HL-60 (cell line): ENCODE measurements at regions not wholly inside any gene's neighbourhood (a gene's known extent, or its start where the extent isn't known, plus 50 kb on each side); places are given as distances from the start of the nearest gene placed in this dataset.

Experiments used
- CTCF ChIP-seq: IDR thresholded peaks from one replicate; pipeline ENCODE4 v1.5.1; 2011; ENCODE audit warnings: low read length, control low read depth, inconsistent platforms; ENCODE audit not compliant: insufficient read depth
- GABPA ChIP-seq: IDR thresholded peaks from 2 replicates; pipeline ENCODE4 v1.6.1; 2012; ENCODE audit warnings: low read depth
- POLR2AphosphoS5 ChIP-seq: IDR thresholded peaks from 2 replicates; pipeline ENCODE4 v1.6.1; 2012; ENCODE audit warnings: low read depth
- REST ChIP-seq: IDR thresholded peaks from 2 replicates; pipeline ENCODE4 v1.6.1; 2012; ENCODE audit warnings: low read depth; ENCODE audit not compliant: insufficient replicate concordance

GRCh38 chr6:84284428-84285049, 57.1 kb upstream of the CEP162 start:
- TF ChIP-seq REST: no peak
- TF ChIP-seq CTCF: no peak
- no peak for TF ChIP-seq POLR2AphosphoS5
- no peak for TF ChIP-seq GABPA
